Skeletal muscle cell (primary cell): ENCODE measurements at regions not wholly inside any gene's neighbourhood (a gene's known extent, or its start where the extent isn't known, plus 50 kb on each side); places are given as distances from the start of the nearest gene placed in this dataset.
A peak's percentile ranks its signal among the peaks of the same experiment; 100 is the strongest.

Experiments
- DNase-seq: peaks from one replicate; pipeline ENCODE4 v3.0.0-alpha.2; 2010; ENCODE audit warnings: low read depth
- H3K4me3 ChIP-seq: 2 replicates; pipeline ENCODE4 v1.5.1; 2011; ENCODE audit warnings: low read depth, mild to moderate bottlenecking, control low read depth, low read length, moderate library complexity

DNA sequence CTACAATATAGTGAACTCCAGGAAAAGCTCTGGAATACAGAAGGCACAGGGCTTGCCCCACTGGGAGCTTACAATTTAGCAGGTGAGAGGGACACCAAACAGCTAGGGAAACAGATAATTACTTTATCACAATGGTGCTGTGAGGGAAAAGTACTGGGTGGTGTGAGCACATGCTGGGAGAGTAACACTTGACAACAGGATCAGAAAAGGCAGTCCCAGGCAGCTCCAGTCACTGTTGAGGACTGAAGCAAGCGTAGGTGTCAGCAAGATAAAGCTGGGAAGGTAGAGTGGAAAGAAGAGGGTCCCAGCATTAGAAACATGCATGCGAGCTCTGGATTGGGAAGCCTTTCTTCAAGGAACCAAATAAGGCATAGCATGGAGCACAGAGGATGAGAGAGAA lies 296.0 kb downstream of the ATPSCKMT start:
- H3K4me3 ChIP-seq = no peak overlapping the region
- DNase-seq = no peak

DNA sequence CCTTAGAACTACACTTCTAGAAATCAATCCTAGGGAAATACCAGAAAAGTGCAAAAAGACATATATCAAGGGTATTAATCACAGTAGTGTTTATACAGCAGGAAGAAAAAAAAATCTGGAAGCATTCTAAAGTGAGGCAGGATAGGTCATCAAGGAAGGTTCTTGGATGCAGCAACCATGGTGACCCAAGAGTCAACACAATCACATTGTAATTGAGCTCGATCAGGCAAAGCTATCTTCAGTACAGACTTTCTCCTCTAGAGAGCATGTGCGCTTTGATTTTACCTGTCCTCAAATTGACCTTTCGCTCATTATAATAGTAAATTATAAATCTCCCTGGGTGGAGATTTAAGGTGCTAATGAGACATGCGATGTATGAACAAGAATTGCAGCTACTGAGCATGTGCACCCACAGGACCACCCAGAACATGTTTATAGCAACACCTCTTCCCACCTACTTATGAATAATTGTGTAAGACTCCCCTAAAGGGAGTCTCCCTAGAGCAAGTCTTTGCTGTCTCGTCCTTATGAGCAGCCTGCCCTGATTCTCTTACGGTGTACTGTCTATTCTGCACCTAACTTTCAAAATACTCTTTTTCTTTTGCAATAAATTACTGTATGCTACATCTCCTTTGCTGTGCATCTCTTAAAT lies 297.7 kb downstream of the ATPSCKMT start:
- H3K4me3 ChIP-seq = no peak overlapping the region
- DNase-seq = no peak

DNA sequence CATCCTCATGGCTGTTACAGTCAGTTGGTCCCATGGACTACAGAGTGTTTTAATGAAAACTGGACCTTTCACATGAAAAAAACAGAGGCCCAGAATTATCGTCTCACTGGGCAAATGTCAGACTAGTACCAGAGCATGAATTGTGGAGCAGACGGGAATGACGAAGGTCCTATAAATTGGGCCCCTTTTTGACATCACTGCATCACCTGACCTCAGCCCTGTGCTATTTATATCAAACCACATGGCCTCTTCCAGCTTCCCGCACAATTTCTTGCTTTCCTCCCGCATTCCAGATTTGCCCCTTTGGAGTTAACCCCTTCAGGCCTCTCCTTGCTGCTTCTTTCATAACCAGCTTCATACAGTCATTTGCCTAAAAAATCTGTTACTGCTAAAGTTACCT lies 301.7 kb downstream of the ATPSCKMT start:
- H3K4me3 ChIP-seq = no peak overlapping the region
- no peak for DNase-seq

DNA sequence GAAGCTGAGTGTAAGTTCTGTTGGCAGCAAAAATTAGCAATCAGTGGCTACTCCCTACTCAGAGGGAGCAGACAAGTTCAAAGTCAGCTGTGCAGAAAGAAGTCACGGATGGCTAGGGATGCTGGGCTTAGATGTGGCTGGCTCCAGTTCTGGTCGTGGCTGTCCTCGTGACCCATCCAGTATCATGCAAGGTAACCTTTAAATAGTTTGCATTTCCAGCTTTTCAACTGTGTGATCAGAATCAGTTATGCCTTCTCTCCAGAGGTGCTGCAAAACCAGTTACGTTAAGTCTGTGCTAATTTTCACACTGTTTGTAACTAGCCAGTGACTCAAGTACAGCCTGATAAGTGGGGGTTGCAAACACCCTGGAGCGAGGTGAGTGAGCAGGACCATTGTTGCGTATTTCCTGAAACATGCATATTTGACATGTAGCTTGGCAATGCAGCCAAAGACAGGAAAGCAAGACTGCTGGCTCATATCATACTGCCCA lies 302.4 kb downstream of the ATPSCKMT start:
- no peak overlapping the region for H3K4me3 ChIP-seq
- DNase-seq = no peak

DNA sequence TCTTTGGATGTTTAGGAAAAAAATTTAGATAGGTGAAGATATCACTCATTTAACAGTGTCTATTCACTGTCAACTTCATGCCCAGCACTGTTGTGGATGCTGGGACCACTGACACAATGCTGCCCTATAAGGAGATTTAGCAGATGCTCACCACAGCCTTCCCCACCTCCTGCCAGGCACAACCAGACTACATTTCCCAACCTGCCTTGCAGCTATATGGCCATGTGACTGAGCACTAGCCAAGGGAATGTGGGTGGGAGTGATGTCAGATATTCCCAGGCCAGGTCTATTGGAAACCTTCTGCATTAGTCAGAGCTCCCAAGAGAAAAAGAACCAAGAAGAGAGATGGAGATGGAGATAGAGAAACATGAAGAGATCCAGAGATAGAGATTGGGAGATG lies 302.6 kb upstream of the TAS2R1 start:
- DNase-seq = peak; percentile 34
- no peak overlapping the region for H3K4me3 ChIP-seq

DNA sequence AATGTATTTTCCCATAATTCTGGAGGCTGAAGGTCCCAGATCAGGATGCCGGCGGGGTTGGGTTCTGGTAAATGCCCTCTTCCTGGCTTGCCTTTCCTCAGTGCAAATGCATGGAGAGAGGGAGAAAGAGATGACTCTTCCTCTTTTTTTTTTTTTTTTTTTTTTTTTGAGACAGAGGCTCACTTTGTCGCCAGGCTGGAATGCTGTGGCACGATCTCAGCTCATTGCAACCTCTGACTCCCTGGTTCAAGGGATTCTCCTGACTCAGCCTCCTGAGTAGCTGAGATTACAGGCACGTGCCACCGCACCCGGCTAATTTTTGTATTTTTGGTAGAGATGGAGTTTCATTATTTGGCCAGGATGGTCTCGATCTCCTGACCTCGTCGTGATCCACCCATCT lies 300.0 kb upstream of the TAS2R1 start:
- no peak overlapping the region for H3K4me3 ChIP-seq
- DNase-seq = no peak

DNA sequence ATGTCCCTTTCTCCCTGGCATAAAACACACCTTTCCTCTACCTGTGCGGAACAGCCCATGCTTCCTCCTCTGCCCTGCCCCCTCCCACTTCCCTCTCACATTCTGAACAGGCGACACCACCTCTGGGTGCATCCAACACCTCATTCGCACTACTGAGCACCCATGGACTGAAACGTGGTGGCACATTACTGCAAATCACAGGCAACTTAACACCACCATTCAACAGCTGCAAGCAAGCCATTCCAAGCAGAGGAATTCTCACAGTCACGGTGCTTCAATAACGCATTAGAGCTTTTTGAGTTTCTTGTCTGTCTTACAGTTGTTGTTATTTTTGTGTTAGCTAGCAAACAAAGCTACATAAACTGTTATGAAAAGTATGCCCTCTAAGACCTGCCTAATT lies 298.2 kb upstream of the TAS2R1 start:
- no peak overlapping the region for H3K4me3 ChIP-seq
- no peak for DNase-seq

DNA sequence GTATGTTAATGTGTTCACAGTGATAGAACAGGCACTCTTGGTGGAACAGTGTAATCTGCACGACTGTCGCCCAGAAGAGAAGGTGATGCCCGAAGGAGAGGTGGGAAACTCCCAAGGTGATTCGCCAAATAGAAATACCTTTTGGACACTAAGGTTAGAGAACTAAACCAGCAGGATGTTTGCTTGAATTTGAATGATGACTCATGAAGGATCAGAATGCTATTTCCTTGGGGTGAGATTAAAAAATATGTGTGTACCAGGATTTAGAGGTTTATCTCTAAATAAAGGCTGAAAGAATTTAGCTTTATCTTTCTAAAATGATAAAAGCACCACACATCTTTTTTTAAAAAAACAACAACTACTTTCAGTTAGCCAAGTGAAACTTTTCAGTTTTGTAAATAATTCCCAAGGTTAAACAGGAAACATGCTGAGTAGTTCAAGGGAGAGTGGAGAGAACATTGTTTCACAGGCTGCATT lies 297.4 kb upstream of the TAS2R1 start:
- H3K4me3 ChIP-seq = no peak overlapping the region
- DNase-seq = no peak

DNA sequence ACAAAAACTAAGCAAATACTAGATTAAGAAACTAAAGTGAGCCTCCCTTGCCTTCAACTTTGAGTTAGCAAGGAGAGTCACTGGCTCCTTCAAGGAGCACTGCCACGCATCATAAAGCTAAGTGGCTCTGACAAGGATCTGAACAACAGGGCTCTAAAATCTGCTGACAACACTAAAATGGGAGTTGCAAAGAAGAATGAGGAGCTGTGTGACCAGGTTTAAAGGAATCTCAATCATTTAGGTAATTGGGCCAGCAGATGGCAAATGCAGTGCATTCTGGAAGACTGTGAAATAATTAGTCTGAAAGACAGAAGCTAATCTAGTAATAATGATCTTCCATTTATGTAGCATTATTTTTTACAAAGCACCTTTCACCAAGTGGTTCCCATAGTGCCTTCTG lies 297.0 kb upstream of the TAS2R1 start:
- no peak overlapping the region for H3K4me3 ChIP-seq
- no peak for DNase-seq

DNA sequence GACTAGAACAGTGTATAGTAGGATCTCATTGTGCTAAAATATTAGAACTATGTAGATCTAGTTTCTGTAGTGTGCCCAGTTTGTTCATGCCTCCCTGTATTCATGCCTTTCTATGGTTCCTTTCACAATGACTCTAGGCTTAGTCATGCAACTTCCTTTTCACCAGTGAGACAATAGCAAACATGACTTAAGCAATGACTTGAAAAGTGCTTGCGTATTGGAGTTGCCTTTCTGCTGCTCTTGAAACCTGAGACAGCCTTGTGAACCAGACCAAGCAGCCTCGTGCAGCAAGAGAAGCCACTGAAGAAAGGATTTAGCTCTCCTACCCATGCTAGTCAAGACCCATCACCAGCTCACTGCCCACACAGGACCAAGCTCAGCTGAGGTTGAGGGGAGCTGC lies 294.5 kb upstream of the TAS2R1 start:
- peak; percentile 96 for DNase-seq
- no peak overlapping the region for H3K4me3 ChIP-seq

DNA sequence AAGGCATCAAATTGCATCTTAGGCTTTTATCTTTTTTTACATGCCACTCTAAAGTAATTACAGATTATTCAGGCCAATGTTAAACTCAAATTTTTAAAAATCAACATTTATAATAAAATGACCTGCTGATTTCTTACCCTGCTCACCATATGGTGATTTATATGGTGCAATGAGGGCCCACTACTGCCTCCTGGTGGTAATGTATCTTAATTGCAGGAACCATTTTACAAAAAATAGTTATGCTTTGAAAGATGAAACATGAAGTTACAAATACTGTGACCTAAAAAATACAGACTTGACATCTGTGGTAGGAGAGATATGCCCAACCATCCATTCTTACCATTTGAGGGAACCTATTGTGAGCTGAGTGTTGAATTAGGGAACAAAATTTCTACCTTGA lies 292.6 kb upstream of the TAS2R1 start:
- no peak overlapping the region for H3K4me3 ChIP-seq
- no peak for DNase-seq

DNA sequence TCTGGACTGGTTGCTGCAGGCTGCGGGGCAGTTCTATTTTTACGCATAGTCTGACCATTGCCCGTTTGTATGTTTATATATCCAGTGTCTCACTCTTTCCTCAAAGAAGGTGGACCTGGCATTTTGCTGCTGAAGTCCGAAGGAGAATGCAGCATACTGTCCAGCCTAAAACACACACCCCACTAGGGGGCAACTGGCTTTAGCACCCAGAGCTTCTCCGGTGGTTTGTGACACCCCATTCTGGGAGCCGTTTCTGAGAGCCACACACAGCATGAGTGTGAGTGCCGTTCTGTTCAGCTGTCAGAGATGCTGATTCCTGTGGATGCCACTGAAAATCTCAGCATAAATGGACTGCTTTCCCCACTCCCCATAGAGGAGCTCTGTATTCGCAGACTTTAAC lies 290.5 kb upstream of the TAS2R1 start:
- no peak overlapping the region for H3K4me3 ChIP-seq
- DNase-seq = no peak

DNA sequence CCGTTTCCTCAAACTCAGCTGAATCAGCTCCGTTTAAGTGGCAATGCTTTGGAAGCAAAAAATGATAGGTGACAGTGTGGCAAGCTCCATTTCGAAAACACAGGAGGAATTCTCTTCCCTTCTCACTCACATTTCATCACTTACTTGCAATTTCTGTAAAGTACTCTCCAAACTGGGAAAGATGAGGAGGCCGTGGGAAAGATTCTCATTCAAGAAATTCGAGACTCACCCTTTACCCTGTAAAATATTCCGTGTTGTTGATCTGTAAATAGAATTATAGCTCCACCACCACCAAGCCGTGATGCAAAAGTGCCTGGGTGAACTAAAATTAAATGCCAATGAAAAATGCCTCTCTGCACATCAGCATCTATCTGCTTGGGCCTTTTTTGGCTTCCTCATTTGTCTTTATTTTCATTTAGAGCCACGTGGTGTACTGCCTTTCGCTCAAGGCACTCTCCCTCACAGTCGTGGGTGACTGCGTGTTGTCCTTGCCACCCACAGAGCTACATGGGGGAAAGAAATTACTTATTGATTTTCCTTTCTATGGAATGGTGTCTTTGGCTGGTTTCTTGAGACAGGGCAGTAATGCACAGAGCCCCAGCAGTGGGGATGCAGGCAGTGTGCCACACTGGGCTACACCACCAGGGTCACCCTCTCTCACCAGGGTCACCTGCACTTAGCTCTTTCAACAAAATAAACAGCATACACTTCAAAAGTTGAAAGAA lies 289.3 kb upstream of the TAS2R1 start:
- no peak overlapping the region for H3K4me3 ChIP-seq
- no peak for DNase-seq

DNA sequence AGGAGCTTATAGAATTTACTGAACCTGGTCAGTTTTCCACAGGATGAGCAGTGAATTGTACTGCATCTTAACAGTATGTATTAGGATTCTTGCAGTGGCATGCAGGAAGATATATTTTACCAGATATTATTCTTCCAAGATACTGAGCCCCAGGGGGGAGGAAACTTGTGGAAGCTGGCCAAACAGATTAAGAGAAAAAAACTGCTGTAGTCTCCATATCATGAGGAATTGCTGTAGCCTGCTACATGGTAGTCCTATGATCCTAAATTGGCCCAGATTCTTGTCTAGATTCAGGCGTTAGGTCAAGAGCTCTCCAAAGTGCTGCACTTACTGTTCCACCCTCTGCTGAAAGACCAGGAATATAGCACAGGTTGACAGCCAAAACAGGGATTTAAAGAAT lies 275.5 kb upstream of the TAS2R1 start:
- H3K4me3 ChIP-seq = no peak overlapping the region
- DNase-seq = no peak

DNA sequence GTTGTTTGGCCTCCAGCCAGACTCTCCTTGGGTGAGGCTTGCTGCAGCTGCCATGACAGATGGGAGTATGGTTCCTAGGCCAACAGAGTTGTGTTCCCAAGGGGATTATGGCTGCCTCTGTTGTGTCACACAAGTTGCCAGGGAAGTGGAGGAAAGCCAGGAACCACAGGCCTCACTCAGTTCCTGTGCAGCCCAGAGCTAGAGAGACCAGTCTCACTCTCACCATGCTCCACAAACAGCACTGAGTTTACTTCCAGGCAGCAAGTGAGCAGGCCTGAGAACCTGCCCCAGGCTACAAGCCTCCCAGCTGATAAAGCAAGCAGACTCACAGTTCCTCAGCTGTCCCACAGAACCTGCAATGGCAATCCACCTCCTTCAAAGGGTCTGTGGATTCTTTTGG lies 273.6 kb upstream of the TAS2R1 start:
- no peak overlapping the region for H3K4me3 ChIP-seq
- peak; percentile 76 for DNase-seq

DNA sequence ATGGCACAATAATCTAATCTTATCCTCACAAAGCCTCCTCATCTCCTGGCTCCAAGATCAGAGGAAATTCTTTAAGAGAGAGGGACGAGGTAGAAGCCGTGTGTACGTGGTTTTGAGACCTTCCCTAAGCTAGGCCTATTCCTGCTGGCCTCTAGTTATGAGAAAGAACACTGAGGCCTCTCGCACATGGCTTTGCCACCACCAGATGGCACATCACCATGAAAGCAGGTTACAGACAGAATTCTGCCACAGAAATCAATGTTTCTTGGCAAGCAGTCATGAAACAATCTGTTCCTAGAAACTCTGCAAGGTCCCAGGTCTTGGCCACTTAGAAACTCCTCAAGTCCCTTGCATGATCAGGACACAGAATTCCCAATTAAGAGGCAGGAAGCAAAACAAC lies 268.2 kb upstream of the TAS2R1 start:
- H3K4me3 ChIP-seq = no peak overlapping the region
- DNase-seq = peak; percentile 13

DNA sequence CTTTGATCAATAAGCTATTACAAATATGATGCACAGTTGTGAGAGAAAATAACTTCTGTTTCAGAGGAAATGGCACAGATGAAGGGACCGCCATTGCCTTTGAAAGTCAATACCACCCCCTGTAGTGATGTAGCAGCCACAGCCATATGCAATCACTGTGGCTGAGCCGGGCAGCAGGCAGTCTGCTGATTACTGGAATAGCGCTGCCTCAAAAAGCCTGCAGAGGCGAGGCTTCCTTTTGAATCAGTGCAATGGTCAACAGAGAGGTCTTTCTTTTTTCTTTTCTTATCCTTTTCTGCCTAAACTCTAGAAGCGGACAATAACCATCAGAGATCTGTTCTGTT lies 265.1 kb upstream of the TAS2R1 start:
- no peak overlapping the region for H3K4me3 ChIP-seq
- DNase-seq = no peak

DNA sequence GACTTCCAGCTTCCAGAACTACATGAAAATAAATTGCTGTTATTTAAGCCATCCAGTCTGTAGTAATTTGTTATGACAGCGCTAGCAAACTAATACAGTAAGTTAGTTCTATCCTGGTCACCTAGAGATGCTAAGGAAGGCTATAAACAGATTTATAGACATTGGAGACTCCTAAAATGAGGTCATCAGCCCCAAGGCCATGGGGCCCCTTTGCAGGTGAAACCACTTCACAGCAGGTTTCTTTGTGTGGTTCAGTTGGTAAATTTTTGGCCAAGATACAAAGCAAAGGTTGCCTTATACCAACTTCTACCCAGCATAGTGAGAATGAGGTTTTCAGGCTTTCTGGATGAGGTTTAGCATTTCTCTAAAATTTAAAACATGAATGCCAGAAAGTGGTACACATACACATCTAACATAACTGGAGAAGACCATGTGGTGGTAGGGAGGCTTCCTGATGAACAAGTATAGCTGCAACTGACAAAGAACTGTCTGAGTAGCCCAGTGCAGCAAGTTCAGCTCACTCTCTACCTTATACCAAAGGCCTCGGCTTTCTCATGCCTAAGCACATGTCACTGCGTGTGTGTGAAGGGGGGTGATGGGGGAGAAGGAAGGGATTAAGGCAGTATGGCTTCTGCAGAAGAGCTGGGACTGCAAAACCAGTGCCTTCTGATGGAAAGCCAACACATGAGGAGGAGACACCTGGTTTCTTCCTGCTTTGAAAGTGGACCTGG lies 264.6 kb upstream of the TAS2R1 start:
- DNase-seq = no peak
- H3K4me3 ChIP-seq = no peak overlapping the region

DNA sequence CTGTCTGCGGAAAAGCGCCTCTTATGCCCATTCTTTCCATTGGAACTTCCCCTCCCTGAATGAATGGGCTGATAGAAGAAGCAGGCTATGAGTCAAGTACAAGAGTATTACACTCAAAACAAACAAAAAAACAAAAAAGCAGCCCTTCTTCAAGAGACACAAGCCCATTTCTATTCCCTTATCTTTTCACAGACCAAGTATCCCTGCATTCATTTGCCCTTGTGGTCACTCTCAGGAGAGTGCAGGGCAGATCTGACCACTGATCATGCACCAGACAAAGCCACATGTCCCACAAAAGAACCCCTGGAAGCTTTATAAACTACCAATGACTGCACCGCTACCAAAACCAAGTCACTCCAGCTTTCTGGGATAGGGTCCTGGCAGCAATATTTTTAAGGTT lies 262.5 kb upstream of the TAS2R1 start:
- no peak overlapping the region for H3K4me3 ChIP-seq
- no peak for DNase-seq

DNA sequence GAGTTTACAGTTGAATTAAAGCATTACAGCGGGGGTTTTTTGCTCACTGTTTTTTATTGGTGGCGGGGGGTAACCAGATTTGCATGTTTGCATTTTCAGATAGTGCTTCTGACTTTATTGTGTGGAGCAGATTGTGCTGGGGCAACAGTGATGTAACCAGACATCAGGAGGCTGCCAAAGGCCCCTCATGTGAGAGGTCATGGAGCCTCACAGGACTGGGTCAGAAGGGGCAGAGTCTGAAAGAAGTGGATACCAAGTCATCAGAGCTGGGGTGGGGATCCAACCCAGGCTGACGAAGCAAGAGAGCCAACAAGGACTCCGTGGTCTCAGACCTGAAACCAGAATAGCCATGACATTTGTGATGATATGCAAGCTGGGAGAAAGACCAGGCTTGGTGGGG lies 259.4 kb upstream of the TAS2R1 start:
- no peak overlapping the region for H3K4me3 ChIP-seq
- DNase-seq = no peak

DNA sequence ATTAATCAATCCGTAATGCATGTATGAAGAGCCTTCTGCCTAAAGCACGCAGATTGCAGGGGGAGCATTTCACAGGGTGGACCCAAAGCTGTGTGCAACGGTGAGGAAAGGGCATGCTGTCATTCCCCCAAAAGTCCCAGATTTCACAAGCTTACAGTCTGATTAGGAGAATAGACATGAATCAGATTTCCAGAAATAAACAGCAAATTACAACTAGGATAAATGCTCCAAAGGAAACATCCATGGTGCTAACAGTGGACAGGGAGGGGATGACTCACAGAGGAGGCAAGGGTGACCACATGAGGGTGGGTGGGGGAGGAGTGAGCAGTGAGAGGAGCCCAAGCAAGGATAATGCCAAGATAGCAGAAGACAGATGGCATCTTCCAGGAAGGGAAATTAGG lies 258.4 kb upstream of the TAS2R1 start:
- peak; percentile 76 for DNase-seq
- no peak overlapping the region for H3K4me3 ChIP-seq
